Karpas-422 (cell line): ENCODE measurements at regions not wholly inside any gene's neighbourhood (a gene's known extent, or its start where the extent isn't known, plus 50 kb on each side); places are given as distances from the start of the nearest gene placed in this dataset.

Experiments used
- DNase-seq: peaks from one replicate; pipeline ENCODE4 v3.0.0-alpha.2; 2015
- H2AFZ ChIP-seq: fragments of 200-600 bp; sonication (generic); 2 replicates; pipeline ENCODE4 v1.6.1; 2014; ENCODE audit warnings: antibody characterized with exemption, low read length, mixed read lengths
- H3K27ac ChIP-seq: fragments of 200-600 bp; sonication (generic); 2 replicates; pipeline ENCODE4 v1.5.1; 2014; ENCODE audit warnings: mild to moderate bottlenecking, low read length, moderate library complexity
- H3K27me3 ChIP-seq: fragments of 200-600 bp; sonication (generic); 2 replicates; pipeline ENCODE4 v1.6.1; 2014; ENCODE audit warnings: low read length, mixed read lengths
- H3K36me3 ChIP-seq: fragments of 200-600 bp; sonication (generic); 2 replicates; pipeline ENCODE4 v1.6.1; 2014; ENCODE audit warnings: low read length, mixed read lengths; ENCODE audit not compliant: insufficient read depth
- H3K4me1 ChIP-seq: fragments of 200-600 bp; sonication (generic); 2 replicates; pipeline ENCODE4 v1.6.1; 2014; ENCODE audit warnings: mild to moderate bottlenecking, low read length, mixed read lengths
- H3K4me2 ChIP-seq: fragments of 200-600 bp; sonication (generic); 2 replicates; pipeline ENCODE4 v1.6.1; 2014; ENCODE audit warnings: low read length, low read depth, mild to moderate bottlenecking; ENCODE audit not compliant: poor library complexity, severe bottlenecking
- H3K4me3 ChIP-seq: fragments of 200-600 bp; sonication (generic); 2 replicates; pipeline ENCODE4 v1.5.1; 2014; ENCODE audit warnings: mild to moderate bottlenecking, antibody characterized with exemption, low read length, mixed read lengths
- H3K79me2 ChIP-seq: fragments of 200-600 bp; sonication (generic); 2 replicates; pipeline ENCODE4 v1.6.1; 2014; ENCODE audit warnings: mild to moderate bottlenecking, low read length, mixed read lengths
- H3K9ac ChIP-seq: fragments of 200-600 bp; sonication (generic); 2 replicates; pipeline ENCODE4 v1.6.0; 2014; ENCODE audit warnings: low read length
- H3K9me2 ChIP-seq: fragments of 200-600 bp; sonication (generic), shearing (Covaris generic); replicated peaks from 2 replicates; pipeline ENCODE4 v1.6.0; 2014; ENCODE audit warnings: mild to moderate bottlenecking, low read length, moderate library complexity; ENCODE audit not compliant: insufficient read depth
- H3K9me3 ChIP-seq: fragments of 300-700, 200-600 bp; sonication (generic); 2 replicates; pipeline ENCODE4 v1.6.1; 2014; ENCODE audit warnings: low read length, mixed read lengths
- H4K20me1 ChIP-seq: fragments of 200-600 bp; sonication (generic); 2 replicates; pipeline ENCODE4 v1.6.1; 2014; ENCODE audit warnings: mild to moderate bottlenecking, antibody characterized with exemption, low read length, low read depth; ENCODE audit not compliant: insufficient read depth

DNA sequence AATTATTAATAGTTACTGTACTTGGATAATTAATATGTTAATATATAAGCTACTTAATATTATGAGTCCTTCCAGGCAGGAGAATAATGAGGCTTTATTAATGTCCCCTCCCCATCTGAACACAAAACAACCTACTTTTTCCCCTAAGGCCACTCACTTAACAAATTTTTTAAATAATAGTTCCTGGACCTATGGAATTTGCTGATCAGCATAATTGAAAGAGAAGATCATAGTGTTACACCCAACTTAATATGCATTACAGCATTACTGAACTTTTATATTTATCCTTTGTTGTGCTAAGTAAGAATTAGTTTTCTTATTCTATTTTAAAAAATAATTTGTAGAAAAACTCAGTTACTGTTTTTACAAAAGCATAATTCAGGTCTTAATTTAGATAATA is 1537.7 kb upstream of the GOT2 start:
- Histone ChIP-seq H3K4me3 (no peak overlapping the region), H3K27ac (no peak overlapping the region), H3K4me1 (no peaks in the 10 kb centered on the region), H2AFZ (no peak overlapping the region), H3K27me3 (no peaks in the 10 kb centered on the region), H3K9me2 (no peaks in the 10 kb centered on the region), H3K9me3 (peaks cover 17% of the 10 kb centered on the region), H3K9ac (no peak overlapping the region), H3K36me3 (no peaks in the 10 kb centered on the region), H4K20me1 (no peaks in the 10 kb centered on the region), H3K4me2 (no peak overlapping the region), H3K79me2 (no peaks in the 10 kb centered on the region)
- no peak for DNase-seq

GRCh38 chr16:60271025-60271771 is 1537.1 kb upstream of the GOT2 start:
- Histone ChIP-seq H3K79me2 (no peaks in the 10 kb centered on the region), H3K4me2 (no peak overlapping the region), H3K4me3 (no peak overlapping the region), H3K9ac (no peak overlapping the region), H3K4me1 (no peaks in the 10 kb centered on the region), H3K9me2 (no peaks in the 10 kb centered on the region), H3K27ac (no peak overlapping the region), H4K20me1 (no peaks in the 10 kb centered on the region), H3K27me3 (no peaks in the 10 kb centered on the region), H2AFZ (no peak overlapping the region), H3K36me3 (no peaks in the 10 kb centered on the region), H3K9me3 (peaks cover 18% of the 10 kb centered on the region)
- no peak for DNase-seq

- H3K4me2 ChIP-seq = no peak overlapping the region
- no peaks in the 10 kb centered on the region for H3K4me1 ChIP-seq
- no peaks in the 10 kb centered on the region; the same call in 1 of the 2 replicates for H3K9me3 ChIP-seq
- no peak overlapping the region for H3K27ac ChIP-seq
- no peak overlapping the region for H3K9ac ChIP-seq
- H3K79me2 ChIP-seq = no peaks in the 10 kb centered on the region
- no peaks in the 10 kb centered on the region for H3K27me3 ChIP-seq
- no peaks in the 10 kb centered on the region for H3K36me3 ChIP-seq
- no peaks in the 10 kb centered on the region for H3K9me2 ChIP-seq
- no peaks in the 10 kb centered on the region for H4K20me1 ChIP-seq
- DNase-seq = no peak
- no peak overlapping the region for H3K4me3 ChIP-seq
- no peak overlapping the region for H2AFZ ChIP-seq
Observed at GRCh38 chr16:60261425-60261824, 1527.3 kb upstream of the GOT2 start.

GRCh38 chr16:60259956-60260355 is 1525.8 kb upstream of the GOT2 start:
- Histone ChIP-seq H3K36me3 (no peaks in the 10 kb centered on the region), H3K9me2 (no peaks in the 10 kb centered on the region), H3K4me3 (no peak overlapping the region), H3K4me2 (no peak overlapping the region), H4K20me1 (no peaks in the 10 kb centered on the region), H3K27me3 (no peaks in the 10 kb centered on the region), H3K27ac (no peak overlapping the region), H3K79me2 (no peaks in the 10 kb centered on the region), H3K9me3 (no peaks in the 10 kb centered on the region; the same call in 1 of the 2 replicates), H2AFZ (no peak overlapping the region), H3K4me1 (no peaks in the 10 kb centered on the region), H3K9ac (no peak overlapping the region)
- no peak for DNase-seq

- H4K20me1 ChIP-seq = no peaks in the 10 kb centered on the region
- no peak for DNase-seq
- no peak overlapping the region for H3K27ac ChIP-seq
- no peaks in the 10 kb centered on the region for H3K36me3 ChIP-seq
- peaks cover 23% of the 10 kb centered on the region for H3K9me3 ChIP-seq
- H3K9me2 ChIP-seq = no peaks in the 10 kb centered on the region
- H3K9ac ChIP-seq = no peak overlapping the region
- no peak overlapping the region for H3K4me3 ChIP-seq
- H3K4me1 ChIP-seq = no peaks in the 10 kb centered on the region
- no peaks in the 10 kb centered on the region for H3K27me3 ChIP-seq
- H3K79me2 ChIP-seq = no peaks in the 10 kb centered on the region
- no peak overlapping the region for H3K4me2 ChIP-seq
- no peak overlapping the region for H2AFZ ChIP-seq
Observed at GRCh38 chr16:60246086-60246485, 1512.0 kb upstream of the GOT2 start.

DNA sequence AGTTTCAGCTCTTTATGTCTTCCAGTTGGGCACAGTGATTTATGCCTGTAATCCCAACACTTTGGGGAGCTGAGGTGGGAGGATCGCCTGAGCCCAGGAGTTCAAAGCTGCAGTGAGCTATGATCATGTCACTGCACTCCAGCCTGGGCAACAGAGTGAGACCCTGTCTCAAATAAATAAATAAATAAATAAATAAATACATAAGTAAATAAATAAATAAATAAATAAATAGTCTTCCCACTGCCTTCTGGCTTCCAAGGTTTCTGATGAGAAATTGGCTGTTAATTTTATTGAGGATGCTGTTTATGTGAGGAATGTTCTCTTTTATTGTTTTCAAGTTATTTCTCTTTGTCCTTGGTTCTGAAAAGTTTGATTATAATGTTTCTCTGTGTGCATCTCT is 1507.6 kb upstream of the GOT2 start:
- Histone ChIP-seq H3K9ac (no peak overlapping the region), H3K4me2 (no peak overlapping the region), H3K27me3 (no peaks in the 10 kb centered on the region), H3K27ac (no peak overlapping the region), H3K79me2 (no peaks in the 10 kb centered on the region), H3K36me3 (no peaks in the 10 kb centered on the region), H3K9me3 (peaks cover 16% of the 10 kb centered on the region), H3K4me3 (no peak overlapping the region), H2AFZ (no peak overlapping the region), H4K20me1 (no peaks in the 10 kb centered on the region), H3K9me2 (no peaks in the 10 kb centered on the region), H3K4me1 (no peaks in the 10 kb centered on the region)
- no peak for DNase-seq

DNA sequence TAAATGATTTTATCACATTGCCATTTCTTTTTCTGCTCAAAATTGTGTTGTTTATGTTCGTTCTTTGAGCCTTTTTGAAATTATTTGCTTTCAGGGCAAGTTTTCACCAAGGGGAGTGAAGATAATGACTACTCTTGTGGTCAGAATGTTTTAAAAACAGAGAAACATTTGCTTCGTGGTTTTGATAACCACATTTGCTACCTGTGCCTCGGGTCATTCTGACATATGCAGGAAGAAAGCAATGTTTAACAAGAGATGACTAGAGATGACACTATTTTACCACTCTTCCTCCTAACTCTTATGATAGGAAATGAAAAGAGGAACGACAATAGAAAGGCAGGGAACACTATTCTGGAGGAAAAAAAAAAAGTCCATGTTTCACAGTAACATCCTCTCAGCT is 1496.5 kb upstream of the GOT2 start:
- Histone ChIP-seq H3K9ac (no peak overlapping the region), H3K79me2 (no peaks in the 10 kb centered on the region), H3K4me1 (no peaks in the 10 kb centered on the region), H4K20me1 (no peaks in the 10 kb centered on the region), H3K9me3 (peaks cover 29% of the 10 kb centered on the region; the same call in 1 of the 2 replicates), H3K4me3 (no peak overlapping the region), H2AFZ (no peak overlapping the region), H3K9me2 (no peaks in the 10 kb centered on the region), H3K27me3 (no peaks in the 10 kb centered on the region), H3K27ac (no peak overlapping the region), H3K36me3 (no peaks in the 10 kb centered on the region), H3K4me2 (no peak overlapping the region)
- no peak for DNase-seq

DNA sequence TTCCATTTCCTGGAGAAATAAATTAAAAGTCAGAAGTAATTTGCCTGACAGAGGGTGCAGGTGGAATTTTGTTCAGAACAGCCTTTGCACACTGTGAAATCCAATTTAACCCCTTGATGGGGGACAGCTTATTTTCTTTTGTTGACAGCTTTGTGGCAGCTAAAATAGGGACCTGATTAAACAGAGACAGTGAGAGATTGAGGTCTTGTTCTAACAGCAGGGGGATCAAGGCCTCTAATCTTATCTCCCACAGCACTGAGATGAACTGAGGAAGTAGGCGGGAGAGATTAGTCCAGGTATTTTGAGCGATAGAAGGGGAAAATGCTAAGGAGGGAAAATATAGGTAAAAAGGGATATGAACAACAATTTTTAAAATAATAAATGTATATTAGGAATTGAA is 1491.4 kb upstream of the GOT2 start:
- H3K4me1 ChIP-seq = no peaks in the 10 kb centered on the region
- H3K9me3 ChIP-seq = peaks cover 13% of the 10 kb centered on the region

More for the DNA sequence above, 1491.4 kb upstream of the GOT2 start:
- H3K4me2 ChIP-seq = no peak overlapping the region
- no peaks in the 10 kb centered on the region for H3K27me3 ChIP-seq
- H3K27ac ChIP-seq = no peak overlapping the region
- H3K9ac ChIP-seq = no peak overlapping the region
- H4K20me1 ChIP-seq = no peaks in the 10 kb centered on the region
- H3K36me3 ChIP-seq = no peaks in the 10 kb centered on the region
- no peak overlapping the region for H2AFZ ChIP-seq
- no peak for DNase-seq
- no peak overlapping the region for H3K4me3 ChIP-seq
- no peaks in the 10 kb centered on the region for H3K9me2 ChIP-seq
- no peaks in the 10 kb centered on the region for H3K79me2 ChIP-seq
